Astrocyte (in vitro differentiated cells and primary cell): ENCODE measurements at regions not wholly inside any gene's neighbourhood (a gene's known extent, or its start where the extent isn't known, plus 50 kb on each side); places are given as distances from the start of the nearest gene placed in this dataset.

Experiments
- DNase-seq: peaks from one replicate; pipeline ENCODE4 v3.0.0-alpha.2; 2010; ENCODE audit warnings: low read depth
- FAIRE-seq: peaks from 2 replicates; lab custom pipeline; 2011; peaks lifted over from hg19 to GRCh38; lab: Jason Lieb, UNC
- H2AFZ ChIP-seq: 2 replicates; pipeline ENCODE4 v1.6.0; 2012; ENCODE audit warnings: low read depth, low read length, inconsistent platforms
- H3K27ac ChIP-seq: 2 replicates; pipeline ENCODE4 v1.5.1; 2011; ENCODE audit warnings: low read depth, low read length, inconsistent platforms
- H3K27me3 ChIP-seq: 2 replicates; pipeline ENCODE4 v1.6.0; 2011; ENCODE audit warnings: low read length, inconsistent platforms; ENCODE audit not compliant: insufficient read depth
- H3K36me3 ChIP-seq: 2 replicates; pipeline ENCODE4 v1.5.1; 2011; ENCODE audit warnings: low read length, inconsistent platforms; ENCODE audit not compliant: insufficient read depth
- H3K4me1 ChIP-seq: 2 replicates; pipeline ENCODE4 v1.5.1; 2011; ENCODE audit warnings: low read length, inconsistent platforms; ENCODE audit not compliant: insufficient read depth
- H3K4me2 ChIP-seq: 2 replicates; pipeline ENCODE4 v1.6.0; 2012; ENCODE audit warnings: low read length, inconsistent platforms
- H3K4me3 ChIP-seq: 2 replicates; pipeline ENCODE4 v1.5.1; 2011; ENCODE audit warnings: low read depth, mild to moderate bottlenecking, low read length, inconsistent platforms; ENCODE audit not compliant: insufficient read depth
- H3K79me2 ChIP-seq: 2 replicates; pipeline ENCODE4 v1.6.0; 2012; ENCODE audit warnings: mild to moderate bottlenecking, low read length, inconsistent platforms; ENCODE audit not compliant: insufficient read depth
- H3K9ac ChIP-seq: 2 replicates; pipeline ENCODE4 v1.6.0; 2012; ENCODE audit warnings: mild to moderate bottlenecking, low read length, inconsistent platforms
- H3K9me3 ChIP-seq: 2 replicates; pipeline ENCODE4 v1.5.1; 2012; ENCODE audit warnings: low read depth, mild to moderate bottlenecking, low read length, inconsistent platforms; ENCODE audit not compliant: insufficient read depth
- H4K20me1 ChIP-seq: 2 replicates; pipeline ENCODE4 v1.6.0; 2012; ENCODE audit warnings: low read length, inconsistent platforms; ENCODE audit not compliant: insufficient read depth
- H3K27ac Mint-ChIP-seq: one replicate; pipeline ENCODE4 v1.8.0; 2021; ENCODE audit warnings: mild to moderate bottlenecking, mixed read lengths; ENCODE audit not compliant: unreplicated experiment
- H3K27me3 Mint-ChIP-seq: one replicate; pipeline ENCODE4 v1.8.0; 2021; ENCODE audit warnings: low read depth, mixed read lengths; ENCODE audit not compliant: unreplicated experiment
- H3K36me3 Mint-ChIP-seq: one replicate; pipeline ENCODE4 v1.8.0; 2021; ENCODE audit warnings: low read depth, mixed read lengths; ENCODE audit not compliant: unreplicated experiment
- H3K4me1 Mint-ChIP-seq: one replicate; pipeline ENCODE4 v1.8.0; 2021; ENCODE audit warnings: low read depth, mixed read lengths; ENCODE audit not compliant: unreplicated experiment
- H3K4me3 Mint-ChIP-seq: one replicate; pipeline ENCODE4 v1.8.0; 2021; ENCODE audit warnings: mild to moderate bottlenecking, moderate library complexity, mixed read lengths; ENCODE audit not compliant: unreplicated experiment
- H3K9me3 Mint-ChIP-seq: one replicate; pipeline ENCODE4 v1.8.0; 2021; ENCODE audit warnings: mild to moderate bottlenecking, mixed read lengths; ENCODE audit not compliant: unreplicated experiment
- CTCF ChIP-seq: IDR thresholded peaks from 2 replicates; pipeline ENCODE4 v1.5.1; 2011; ENCODE audit warnings: low read depth, mild to moderate bottlenecking, inconsistent platforms, low read length, moderate library complexity; ENCODE audit not compliant: insufficient read depth
- EZH2 ChIP-seq: IDR thresholded peaks from 2 replicates; pipeline ENCODE4 v1.6.1; 2012; ENCODE audit warnings: mild to moderate bottlenecking, low read length, inconsistent platforms; ENCODE audit not compliant: insufficient read depth

GRCh38 chrY:8393246-8393645 lies 944.0 kb upstream of the TSPY4 start:
- no peak overlapping the region for H3K27ac ChIP-seq
- FAIRE-seq (no peak), DNase-seq (no peak)
- no peaks in the 10 kb centered on the region for H4K20me1 ChIP-seq
- TF ChIP-seq CTCF (no peak), EZH2 (no peak)
- H2AFZ ChIP-seq, result no peak overlapping the region
- Mint-ChIP-seq H3K36me3 (no peaks in the 10 kb centered on the region), H3K27me3 (no peaks in the 10 kb centered on the region), H3K4me1 (no peaks in the 10 kb centered on the region), H3K27ac (no peak overlapping the region), H3K9me3 (peaks cover 2% of the 10 kb centered on the region), H3K4me3 (no peak overlapping the region)
- no peak overlapping the region for H3K9ac ChIP-seq
- no peaks in the 10 kb centered on the region for H3K27me3 ChIP-seq
- H3K4me1 ChIP-seq, result no peaks in the 10 kb centered on the region
- H3K4me3 ChIP-seq, result no peak overlapping the region
- no peak overlapping the region for H3K4me2 ChIP-seq
- no peaks in the 10 kb centered on the region for H3K79me2 ChIP-seq
- H3K9me3 ChIP-seq, result no peaks in the 10 kb centered on the region
- H3K36me3 ChIP-seq, result no peaks in the 10 kb centered on the region

GRCh38 chrY:8422906-8423305 lies 914.4 kb upstream of the TSPY4 start:
- Histone ChIP-seq H3K4me1 (no peaks in the 10 kb centered on the region), H3K4me2 (no peak overlapping the region), H3K27me3 (no peaks in the 10 kb centered on the region), H3K36me3 (no peaks in the 10 kb centered on the region), H3K79me2 (no peaks in the 10 kb centered on the region), H3K9me3 (no peaks in the 10 kb centered on the region), H2AFZ (no peak overlapping the region), H3K9ac (no peak overlapping the region), H4K20me1 (no peaks in the 10 kb centered on the region), H3K4me3 (no peak overlapping the region), H3K27ac (no peak overlapping the region)
- Mint-ChIP-seq H3K27me3 (no peaks in the 10 kb centered on the region), H3K27ac (no peak overlapping the region), H3K4me3 (no peak overlapping the region), H3K9me3 (no peaks in the 10 kb centered on the region), H3K4me1 (no peaks in the 10 kb centered on the region), H3K36me3 (no peaks in the 10 kb centered on the region)
- TF ChIP-seq CTCF, result no peak
- TF ChIP-seq EZH2, result no peak
- DNase-seq (no peak), FAIRE-seq (no peak)

GRCh38 chrY:8426433-8426832 lies 910.8 kb upstream of the TSPY4 start:
- Mint-ChIP-seq H3K27me3 (no peaks in the 10 kb centered on the region), H3K36me3 (no peaks in the 10 kb centered on the region), H3K9me3 (no peaks in the 10 kb centered on the region), H3K4me3 (no peak overlapping the region), H3K27ac (no peak overlapping the region), H3K4me1 (no peaks in the 10 kb centered on the region)
- no peak for TF ChIP-seq EZH2
- no peak for TF ChIP-seq CTCF
- no peak for DNase-seq
- H3K4me3 ChIP-seq, result no peak overlapping the region
- H3K27me3 ChIP-seq, result no peaks in the 10 kb centered on the region
- no peaks in the 10 kb centered on the region for H3K79me2 ChIP-seq
- H3K27ac ChIP-seq, result no peak overlapping the region
- no peaks in the 10 kb centered on the region for H3K9me3 ChIP-seq
- no peaks in the 10 kb centered on the region for H3K36me3 ChIP-seq
- H3K4me1 ChIP-seq, result no peaks in the 10 kb centered on the region
- FAIRE-seq, result no peak
- no peaks in the 10 kb centered on the region for H4K20me1 ChIP-seq
- no peak overlapping the region for H2AFZ ChIP-seq
- H3K4me2 ChIP-seq, result no peak overlapping the region
- H3K9ac ChIP-seq, result no peak overlapping the region
